Left ventricle myocardium inferior (tissue), 1 donor: ENCODE measurements at regions not wholly inside any gene's neighbourhood (a gene's known extent, or its start where the extent isn't known, plus 50 kb on each side); places are given as distances from the start of the nearest gene placed in this dataset.

Experiments used
- DNase-seq: peaks from one replicate; pipeline ENCODE4 v3.0.0-alpha.2; 2020
- H3K27ac ChIP-seq: fragments of 200-600 bp; replicated peaks from 2 replicates; pipeline ENCODE4 v1.8.0; 2021
- H3K27me3 ChIP-seq: fragments of 200-600 bp; 2 replicates; pipeline ENCODE4 v1.8.0; 2021; ENCODE audit warnings: low read depth
- H3K36me3 ChIP-seq: fragments of 200-600 bp; 2 replicates; pipeline ENCODE4 v1.8.0; 2021
- H3K4me1 ChIP-seq: fragments of 200-600 bp; 2 replicates; pipeline ENCODE4 v1.8.0; 2021
- H3K4me3 ChIP-seq: fragments of 200-600 bp; 2 replicates; pipeline ENCODE4 v1.8.0; 2021; ENCODE audit warnings: mild to moderate bottlenecking, moderate library complexity
- H3K9me3 ChIP-seq: fragments of 200-600 bp; replicated peaks from 2 replicates; pipeline ENCODE4 v1.8.0; 2021
- intact Hi-C: fragments of 100-400 bp; cut with micrococcal nuclease; formaldehyde crosslinking; loops from one replicate; pipeline ENCODE4 v1.11.0; 2022
- TF ChIP-seq, protein P1 (sequence below): fragments of 200-600 bp; IDR thresholded peaks from 2 replicates; pipeline ENCODE4 v1.8.0; 2021; ENCODE audit warnings: antibody characterized with exemption, mild to moderate bottlenecking, borderline replicate concordance
- donor health status: DM: no; HTN: yes; CAD: no; lungs with severe emphysema.

DNA sequence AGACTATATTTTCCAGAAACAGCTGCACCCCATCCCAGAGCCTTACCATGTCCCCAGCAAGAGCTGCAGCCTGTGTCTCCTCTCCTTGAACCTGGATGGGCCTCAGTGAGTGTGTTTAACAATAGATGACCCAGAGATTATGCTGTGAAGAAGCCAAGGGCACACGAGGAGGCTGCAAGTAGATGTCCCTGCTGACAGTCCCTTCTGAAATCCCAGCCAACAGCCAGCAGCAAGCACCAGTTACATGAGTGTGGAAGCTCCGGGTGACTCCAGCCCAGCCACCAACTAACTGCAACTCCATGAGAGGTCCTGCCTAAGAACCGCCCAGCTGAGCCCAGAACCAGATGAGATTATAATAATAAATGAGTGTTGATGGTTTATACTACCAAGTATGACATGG is 191.7 kb downstream of the BCL11B start:
- no peak overlapping the region for H3K4me3 ChIP-seq
- no peak for DNase-seq
- no peak overlapping the region for H3K27ac ChIP-seq
- H3K4me1 ChIP-seq = no peaks in the 10 kb centered on the region
- TF ChIP-seq, protein P1, sequence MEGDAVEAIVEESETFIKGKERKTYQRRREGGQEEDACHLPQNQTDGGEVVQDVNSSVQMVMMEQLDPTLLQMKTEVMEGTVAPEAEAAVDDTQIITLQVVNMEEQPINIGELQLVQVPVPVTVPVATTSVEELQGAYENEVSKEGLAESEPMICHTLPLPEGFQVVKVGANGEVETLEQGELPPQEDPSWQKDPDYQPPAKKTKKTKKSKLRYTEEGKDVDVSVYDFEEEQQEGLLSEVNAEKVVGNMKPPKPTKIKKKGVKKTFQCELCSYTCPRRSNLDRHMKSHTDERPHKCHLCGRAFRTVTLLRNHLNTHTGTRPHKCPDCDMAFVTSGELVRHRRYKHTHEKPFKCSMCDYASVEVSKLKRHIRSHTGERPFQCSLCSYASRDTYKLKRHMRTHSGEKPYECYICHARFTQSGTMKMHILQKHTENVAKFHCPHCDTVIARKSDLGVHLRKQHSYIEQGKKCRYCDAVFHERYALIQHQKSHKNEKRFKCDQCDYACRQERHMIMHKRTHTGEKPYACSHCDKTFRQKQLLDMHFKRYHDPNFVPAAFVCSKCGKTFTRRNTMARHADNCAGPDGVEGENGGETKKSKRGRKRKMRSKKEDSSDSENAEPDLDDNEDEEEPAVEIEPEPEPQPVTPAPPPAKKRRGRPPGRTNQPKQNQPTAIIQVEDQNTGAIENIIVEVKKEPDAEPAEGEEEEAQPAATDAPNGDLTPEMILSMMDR = no peak
- intact Hi-C loops = no loop called here
- peaks cover 28% of the 10 kb centered on the region for H3K9me3 ChIP-seq
- H3K36me3 ChIP-seq = no peaks in the 10 kb centered on the region
- H3K27me3 ChIP-seq = peaks cover 25% of the 10 kb centered on the region

DNA sequence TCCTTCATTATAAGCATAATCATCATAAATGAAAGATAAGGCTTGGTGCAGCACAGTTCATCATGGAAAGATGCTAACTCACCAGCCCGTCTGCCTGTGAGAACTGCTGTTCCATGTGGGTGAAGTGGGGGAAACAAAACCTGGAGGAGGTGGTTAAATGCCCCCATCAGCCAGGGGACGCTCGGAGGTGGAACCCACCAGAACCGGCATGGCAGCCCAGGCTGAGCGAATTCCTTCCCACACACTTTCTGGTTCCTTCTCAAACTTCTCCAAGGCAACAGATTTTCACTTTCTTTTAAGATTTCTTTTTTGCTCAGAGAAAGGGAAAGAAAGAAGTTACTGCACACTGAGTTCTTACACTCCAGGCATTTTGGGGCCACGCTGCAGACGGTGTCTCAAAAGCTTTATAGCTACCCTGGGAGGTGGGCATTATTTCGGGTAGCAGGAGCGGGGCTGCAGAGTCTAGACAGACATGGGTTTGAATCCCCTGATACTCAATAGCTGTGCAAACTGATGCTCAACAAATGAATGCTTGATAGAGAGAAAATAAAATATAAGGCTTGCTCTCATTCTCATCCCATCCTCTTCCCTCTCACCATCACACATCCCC is 190.7 kb downstream of the BCL11B start:
- no peak overlapping the region for H3K4me3 ChIP-seq
- intact Hi-C loops = no loop called here
- H3K36me3 ChIP-seq = no peaks in the 10 kb centered on the region
- no peak overlapping the region for H3K27ac ChIP-seq
- TF ChIP-seq, protein P1 = no peak
- H3K9me3 ChIP-seq = peaks cover 28% of the 10 kb centered on the region
- H3K27me3 ChIP-seq = peaks cover 22% of the 10 kb centered on the region
- DNase-seq = no peak
- no peaks in the 10 kb centered on the region for H3K4me1 ChIP-seq

GRCh38 chr14:99081880-99082279 is 190.1 kb downstream of the BCL11B start:
- no peak overlapping the region for H3K4me3 ChIP-seq
- intact Hi-C loops = no loop called here
- H3K27me3 ChIP-seq = peaks cover 22% of the 10 kb centered on the region
- H3K36me3 ChIP-seq = no peaks in the 10 kb centered on the region
- H3K4me1 ChIP-seq = no peaks in the 10 kb centered on the region
- peaks cover 28% of the 10 kb centered on the region for H3K9me3 ChIP-seq
- TF ChIP-seq, protein P1 = no peak
- no peak for DNase-seq
- H3K27ac ChIP-seq = no peak overlapping the region

GRCh38 chr14:99093532-99094517 is 178.2 kb downstream of the BCL11B start:
- Histone ChIP-seq H3K36me3 (no peaks in the 10 kb centered on the region), H3K27me3 (no peaks in the 10 kb centered on the region), H3K9me3 (peaks cover 15% of the 10 kb centered on the region), H3K4me1 (no peaks in the 10 kb centered on the region), H3K4me3 (no peak overlapping the region), H3K27ac (no peak overlapping the region)
- no peak for DNase-seq
- intact Hi-C loops = no loop called here
- TF ChIP-seq, protein P1 = no peak

- H3K4me1 ChIP-seq = no peaks in the 10 kb centered on the region
- intact Hi-C loops = no loop called here
- TF ChIP-seq, protein P1 = no peak
- no peak for DNase-seq
- H3K36me3 ChIP-seq = no peaks in the 10 kb centered on the region
- H3K9me3 ChIP-seq = peaks cover 15% of the 10 kb centered on the region
- no peak overlapping the region for H3K4me3 ChIP-seq
- no peak overlapping the region for H3K27ac ChIP-seq
- peaks cover 6% of the 10 kb centered on the region for H3K27me3 ChIP-seq
Measured at GRCh38 chr14:99094901-99095300, 177.1 kb downstream of the BCL11B start.
